ENCODE measurements at regions not wholly inside any gene's neighbourhood (a gene's known extent, or its start where the extent isn't known, plus 50 kb on each side); places are given as distances from the start of the nearest gene placed in this dataset.

DNA sequence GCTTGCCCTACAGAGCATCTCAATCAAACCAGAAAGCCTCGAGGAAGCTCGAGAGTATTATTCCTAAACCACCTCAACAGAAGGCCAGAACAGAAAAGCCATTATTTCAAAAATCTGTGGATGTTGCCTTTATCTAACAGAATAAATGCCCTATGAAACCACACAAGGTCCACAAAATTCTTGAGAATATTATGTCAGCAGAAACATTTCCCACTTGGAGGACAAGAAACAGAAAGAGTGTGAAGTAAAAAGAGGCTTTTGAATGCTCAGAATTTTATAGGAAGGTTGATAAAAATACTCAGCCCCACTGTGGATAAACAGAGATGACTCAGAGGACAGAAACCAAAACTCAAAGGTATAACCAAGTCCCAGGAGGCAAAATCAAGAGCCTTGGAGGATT, 146.4 kb upstream of the LRRC7 start:
- TF ChIP-seq, protein P1, sequence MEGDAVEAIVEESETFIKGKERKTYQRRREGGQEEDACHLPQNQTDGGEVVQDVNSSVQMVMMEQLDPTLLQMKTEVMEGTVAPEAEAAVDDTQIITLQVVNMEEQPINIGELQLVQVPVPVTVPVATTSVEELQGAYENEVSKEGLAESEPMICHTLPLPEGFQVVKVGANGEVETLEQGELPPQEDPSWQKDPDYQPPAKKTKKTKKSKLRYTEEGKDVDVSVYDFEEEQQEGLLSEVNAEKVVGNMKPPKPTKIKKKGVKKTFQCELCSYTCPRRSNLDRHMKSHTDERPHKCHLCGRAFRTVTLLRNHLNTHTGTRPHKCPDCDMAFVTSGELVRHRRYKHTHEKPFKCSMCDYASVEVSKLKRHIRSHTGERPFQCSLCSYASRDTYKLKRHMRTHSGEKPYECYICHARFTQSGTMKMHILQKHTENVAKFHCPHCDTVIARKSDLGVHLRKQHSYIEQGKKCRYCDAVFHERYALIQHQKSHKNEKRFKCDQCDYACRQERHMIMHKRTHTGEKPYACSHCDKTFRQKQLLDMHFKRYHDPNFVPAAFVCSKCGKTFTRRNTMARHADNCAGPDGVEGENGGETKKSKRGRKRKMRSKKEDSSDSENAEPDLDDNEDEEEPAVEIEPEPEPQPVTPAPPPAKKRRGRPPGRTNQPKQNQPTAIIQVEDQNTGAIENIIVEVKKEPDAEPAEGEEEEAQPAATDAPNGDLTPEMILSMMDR (IDR thresholded peaks at IDR 0.05; ENCODE audit: insufficient read depth, low read length) = no peak
- H3K4me3 ChIP-seq (ENCODE audit: low read depth, low read length) = no peak overlapping the region
- no peak for DNase-seq (ENCODE audit: low read depth)

- TF ChIP-seq, protein P1 (IDR thresholded peaks at IDR 0.05; ENCODE audit: insufficient read depth, low read length) = no peak
- no peak overlapping the region for H3K4me3 ChIP-seq (ENCODE audit: low read depth, low read length)
- DNase-seq (ENCODE audit: low read depth) = no peak
Observed at GRCh38 chr1:69425871-69426270, 141.9 kb upstream of the LRRC7 start.

DNA sequence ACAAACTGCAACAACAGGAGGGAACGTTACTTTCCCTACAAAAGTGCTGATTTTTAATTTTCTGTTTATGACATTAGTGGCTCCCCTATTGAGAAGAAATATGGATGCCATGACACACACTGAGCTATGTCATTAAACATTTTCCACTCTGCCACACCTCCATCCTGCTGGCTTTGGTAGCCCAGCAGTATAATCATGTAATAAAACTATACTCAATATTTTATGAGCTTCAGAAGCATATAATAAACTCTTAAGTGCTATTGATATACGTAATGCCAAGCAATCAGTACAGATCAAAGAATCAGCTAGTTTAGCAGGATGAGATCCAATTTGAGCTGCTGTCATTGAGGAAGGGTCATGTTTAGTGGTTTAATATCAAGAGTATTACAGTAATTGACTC, 141.3 kb upstream of the LRRC7 start:
- H3K4me3 ChIP-seq (ENCODE audit: low read depth, low read length) = no peak overlapping the region
- DNase-seq (ENCODE audit: low read depth) = no peak
- TF ChIP-seq, protein P1 (IDR thresholded peaks at IDR 0.05; ENCODE audit: insufficient read depth, low read length) = no peak

DNA sequence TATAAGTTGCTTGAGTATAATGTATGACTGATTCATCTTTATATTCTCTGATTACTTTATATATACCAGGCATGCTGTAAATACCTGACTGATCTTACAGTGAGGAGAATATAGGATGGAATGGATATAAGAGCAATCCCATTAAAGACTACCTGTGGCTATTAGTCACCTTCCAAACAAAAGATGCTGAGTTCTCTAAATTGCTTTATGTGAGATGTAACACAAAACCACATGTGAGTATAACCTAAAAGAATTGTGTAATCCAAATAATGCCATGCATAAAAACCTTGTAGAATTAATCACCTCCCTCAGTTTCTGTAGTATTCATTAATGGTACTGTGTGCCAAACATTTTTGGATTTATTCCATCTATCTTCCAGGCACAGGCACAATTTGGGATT, 134.6 kb upstream of the LRRC7 start:
- TF ChIP-seq, protein P1 (IDR thresholded peaks at IDR 0.05; ENCODE audit: insufficient read depth, low read length) = no peak
- no peak overlapping the region for H3K4me3 ChIP-seq (ENCODE audit: low read depth, low read length)
- no peak for DNase-seq (ENCODE audit: low read depth)

- TF ChIP-seq, protein P1 (IDR thresholded peaks at IDR 0.05; ENCODE audit: insufficient read depth, low read length) = no peak
- DNase-seq (ENCODE audit: low read depth) = no peak
- no peak overlapping the region for H3K4me3 ChIP-seq (ENCODE audit: low read depth, low read length)
Observed at GRCh38 chr1:69436151-69436550, 131.6 kb upstream of the LRRC7 start.

GRCh38 chr1:69438056-69438795, 129.5 kb upstream of the LRRC7 start:
- DNase-seq (ENCODE audit: low read depth) = no peak
- TF ChIP-seq, protein P1 (IDR thresholded peaks at IDR 0.05; ENCODE audit: insufficient read depth, low read length) = no peak

DNA sequence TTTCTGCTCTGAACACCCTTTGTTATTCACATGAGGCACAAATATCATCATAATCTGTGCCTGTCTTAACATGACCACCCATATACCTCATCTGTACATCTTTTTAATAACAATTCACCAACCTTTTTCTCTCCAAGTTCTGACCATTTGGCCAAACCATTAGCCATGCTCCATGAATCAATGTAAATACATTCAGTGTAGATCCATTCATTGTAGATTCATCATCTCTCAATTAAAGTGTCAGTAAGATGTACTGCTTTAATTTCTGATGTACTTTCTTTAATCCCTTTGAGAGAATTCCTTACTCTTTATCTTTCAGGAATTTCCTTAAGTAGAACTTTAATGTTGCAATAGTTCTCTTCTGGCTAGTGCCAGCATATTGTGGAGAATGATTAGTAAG, 126.2 kb upstream of the LRRC7 start:
- no peak overlapping the region for H3K4me3 ChIP-seq (ENCODE audit: low read depth, low read length)
- TF ChIP-seq, protein P1 (IDR thresholded peaks at IDR 0.05; ENCODE audit: insufficient read depth, low read length) = no peak
- no peak for DNase-seq (ENCODE audit: low read depth)

More at GRCh38 chr1:69438056-69438795, 129.5 kb upstream of the LRRC7 start:
- H3K4me3 ChIP-seq (ENCODE audit: low read depth, low read length) = no peak overlapping the region
